ENCODE measurements at regions not wholly inside any gene's neighbourhood (a gene's known extent, or its start where the extent isn't known, plus 50 kb on each side); places are given as distances from the start of the nearest gene placed in this dataset.

DNA sequence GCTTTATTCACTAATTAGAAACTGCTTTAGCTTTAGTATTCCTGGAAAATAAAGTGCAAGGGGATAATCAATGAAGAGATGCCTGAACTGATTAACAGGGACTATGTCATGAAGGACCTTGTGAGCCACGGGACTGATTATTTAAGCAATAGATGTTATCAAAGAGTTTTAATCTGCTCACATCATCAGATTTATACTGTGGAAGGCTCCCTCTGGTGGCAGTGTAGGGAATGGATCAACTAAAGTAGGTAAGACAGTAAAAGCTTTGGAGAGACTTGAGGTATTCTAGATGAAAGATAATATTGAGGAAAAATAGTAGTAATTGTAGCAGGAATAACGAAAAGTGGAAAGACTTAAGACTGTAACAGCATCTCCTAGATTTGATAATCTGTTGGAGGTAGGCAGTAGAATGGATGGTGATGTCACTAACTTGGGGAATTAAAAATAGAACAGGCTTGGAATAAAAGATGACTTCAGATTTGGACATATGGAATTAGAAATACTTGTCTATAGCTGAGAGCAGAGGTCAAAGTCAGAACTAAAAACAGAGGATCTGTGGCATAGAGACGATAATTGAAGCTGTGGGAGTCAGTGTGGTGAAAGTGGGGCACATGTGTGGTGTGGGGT, 80.3 kb upstream of the HTR1E start:
- no peaks in the 10 kb centered on the region for H3K4me1 ChIP-seq
- H3K27me3 ChIP-seq: no peaks in the 10 kb centered on the region
- intact Hi-C loops (cut with DNase I): loop anchor here (5.0 kb wide), 2 partner anchors 935 to 1095 kb away; no protein-coding TSS in a partner anchor
- no peak overlapping the region for H3K4me3 ChIP-seq
- no peak overlapping the region for H3K9ac ChIP-seq (ENCODE audit: low read depth in 2 of 2, low read length in 2 of 2)
- TF ChIP-seq, protein P1, sequence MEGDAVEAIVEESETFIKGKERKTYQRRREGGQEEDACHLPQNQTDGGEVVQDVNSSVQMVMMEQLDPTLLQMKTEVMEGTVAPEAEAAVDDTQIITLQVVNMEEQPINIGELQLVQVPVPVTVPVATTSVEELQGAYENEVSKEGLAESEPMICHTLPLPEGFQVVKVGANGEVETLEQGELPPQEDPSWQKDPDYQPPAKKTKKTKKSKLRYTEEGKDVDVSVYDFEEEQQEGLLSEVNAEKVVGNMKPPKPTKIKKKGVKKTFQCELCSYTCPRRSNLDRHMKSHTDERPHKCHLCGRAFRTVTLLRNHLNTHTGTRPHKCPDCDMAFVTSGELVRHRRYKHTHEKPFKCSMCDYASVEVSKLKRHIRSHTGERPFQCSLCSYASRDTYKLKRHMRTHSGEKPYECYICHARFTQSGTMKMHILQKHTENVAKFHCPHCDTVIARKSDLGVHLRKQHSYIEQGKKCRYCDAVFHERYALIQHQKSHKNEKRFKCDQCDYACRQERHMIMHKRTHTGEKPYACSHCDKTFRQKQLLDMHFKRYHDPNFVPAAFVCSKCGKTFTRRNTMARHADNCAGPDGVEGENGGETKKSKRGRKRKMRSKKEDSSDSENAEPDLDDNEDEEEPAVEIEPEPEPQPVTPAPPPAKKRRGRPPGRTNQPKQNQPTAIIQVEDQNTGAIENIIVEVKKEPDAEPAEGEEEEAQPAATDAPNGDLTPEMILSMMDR (IDR thresholded peaks at IDR 0.05): peak; percentile 62
- no peak overlapping the region for H3K27ac ChIP-seq
- H3K9me3 ChIP-seq: no peaks in the 10 kb centered on the region
- peak; percentile 30 for DNase-seq
- H3K36me3 ChIP-seq: no peaks in the 10 kb centered on the region

DNA sequence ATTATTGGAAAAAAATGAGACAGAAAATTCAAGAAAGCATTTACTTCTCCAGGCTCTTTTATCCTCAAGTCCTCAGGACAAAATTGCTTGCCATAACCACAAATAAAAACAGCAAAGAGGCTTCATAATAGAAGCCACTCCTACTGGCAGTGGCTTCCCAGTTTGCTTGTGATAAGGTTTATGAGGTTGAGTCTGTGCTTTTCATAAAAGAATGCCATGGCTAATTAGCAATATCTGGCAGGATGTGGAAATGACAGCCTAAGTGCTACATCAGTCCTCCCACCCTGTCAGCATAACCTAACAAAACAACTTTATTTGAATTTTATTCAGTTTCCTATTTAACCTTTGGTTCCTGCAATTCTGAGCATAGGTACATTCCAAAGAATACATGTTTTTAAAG, 80.9 kb upstream of the HTR1E start:
- no peaks in the 10 kb centered on the region for H3K9me3 ChIP-seq
- H3K36me3 ChIP-seq: no peaks in the 10 kb centered on the region
- H3K4me1 ChIP-seq: no peaks in the 10 kb centered on the region
- H3K4me3 ChIP-seq: no peak overlapping the region
- H3K27ac ChIP-seq: no peak overlapping the region
- intact Hi-C loops (cut with DNase I): loop anchor here (5.0 kb wide), 2 partner anchors 934 to 1094 kb away; no protein-coding TSS in a partner anchor
- H3K27me3 ChIP-seq: no peaks in the 10 kb centered on the region
- no peak for DNase-seq
- no peak overlapping the region for H3K9ac ChIP-seq (ENCODE audit: low read depth in 2 of 2, low read length in 2 of 2)
- TF ChIP-seq, protein P1 (IDR thresholded peaks at IDR 0.05): no peak

DNA sequence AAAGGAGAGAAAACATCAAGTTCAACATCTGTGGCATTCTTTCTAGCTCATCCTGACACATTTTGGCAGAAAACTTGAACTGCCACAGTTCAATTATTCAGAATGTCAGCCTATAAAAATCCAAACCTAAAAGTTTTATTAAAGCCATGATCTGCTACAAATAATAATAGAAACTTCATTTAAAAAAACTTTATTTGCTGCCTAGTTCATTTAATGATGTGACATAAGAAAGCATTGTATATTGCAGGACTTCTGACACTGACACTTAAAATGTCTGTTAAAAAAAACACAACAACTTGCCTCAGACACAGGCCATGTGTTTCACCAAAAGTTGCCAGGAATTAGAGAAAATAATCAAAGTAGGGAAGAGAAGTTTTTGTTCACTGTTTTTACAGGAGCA, 88.3 kb upstream of the HTR1E start:
- Histone ChIP-seq H3K9me3 (no peaks in the 10 kb centered on the region), H3K27me3 (no peaks in the 10 kb centered on the region), H3K9ac (ENCODE audit: low read depth in 2 of 2, low read length in 2 of 2) (no peak overlapping the region), H3K4me1 (no peaks in the 10 kb centered on the region), H3K4me3 (no peak overlapping the region), H3K27ac (no peak overlapping the region), H3K36me3 (no peaks in the 10 kb centered on the region)
- DNase-seq: no peak
- intact Hi-C loops (cut with DNase I): no loop called here
- TF ChIP-seq, protein P1 (IDR thresholded peaks at IDR 0.05): no peak

DNA sequence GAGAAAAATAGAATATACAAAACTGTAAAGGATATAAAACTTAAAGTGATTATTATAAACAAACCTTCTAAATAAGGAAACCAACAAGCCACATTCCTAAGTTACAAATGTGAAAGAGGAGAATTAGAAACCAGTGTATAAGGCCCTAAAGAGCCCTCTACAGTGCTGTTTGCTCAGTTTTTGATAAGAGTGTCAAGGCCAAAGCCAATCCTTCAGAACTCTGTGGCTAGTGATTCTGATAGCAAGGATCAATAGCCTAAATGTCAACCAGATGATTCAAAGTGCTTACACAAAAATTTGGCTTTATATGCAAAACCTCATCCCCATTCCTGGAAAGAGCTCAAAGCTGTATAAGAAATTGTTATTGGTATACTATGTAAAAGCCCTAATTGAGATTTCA, 104.6 kb upstream of the HTR1E start:
- TF ChIP-seq, protein P1 (IDR thresholded peaks at IDR 0.05): no peak
- Histone ChIP-seq H3K27ac (no peak overlapping the region), H3K36me3 (no peaks in the 10 kb centered on the region), H3K4me1 (no peaks in the 10 kb centered on the region), H3K27me3 (no peaks in the 10 kb centered on the region), H3K9me3 (no peaks in the 10 kb centered on the region), H3K9ac (ENCODE audit: low read depth in 2 of 2, low read length in 2 of 2) (no peak overlapping the region), H3K4me3 (no peak overlapping the region)
- intact Hi-C loops (cut with DNase I): no loop called here
- DNase-seq: no peak

DNA sequence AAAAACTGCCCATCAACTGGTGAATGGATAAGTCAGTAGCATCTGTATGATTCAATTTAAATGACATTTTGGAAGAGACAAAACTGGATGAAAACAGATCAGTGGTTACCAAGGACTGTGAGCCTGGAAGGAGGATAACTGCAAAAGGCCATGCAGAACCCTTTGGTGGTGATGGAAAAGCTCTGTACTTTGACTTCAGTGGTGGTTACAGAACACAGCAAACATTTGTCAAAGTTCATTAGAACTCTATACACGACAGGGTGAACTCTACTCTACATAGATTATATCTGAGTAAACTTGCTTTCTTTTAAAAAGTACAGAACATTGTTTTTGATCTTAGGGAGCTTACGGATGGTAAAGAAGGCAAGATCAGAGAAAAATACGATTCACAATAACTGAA, 111.9 kb upstream of the HTR1E start:
- no peak for DNase-seq
- Histone ChIP-seq H3K27me3 (no peaks in the 10 kb centered on the region), H3K4me1 (no peaks in the 10 kb centered on the region), H3K9me3 (no peaks in the 10 kb centered on the region), H3K4me3 (no peak overlapping the region), H3K27ac (no peak overlapping the region), H3K36me3 (no peaks in the 10 kb centered on the region), H3K9ac (ENCODE audit: low read depth in 2 of 2, low read length in 2 of 2) (no peak overlapping the region)
- intact Hi-C loops (cut with DNase I): no loop called here
- TF ChIP-seq, protein P1 (IDR thresholded peaks at IDR 0.05): no peak

Measured in colonic mucosa (tissue), 4 donors.